ENCODE measurements at regions not wholly inside any gene's neighbourhood (a gene's known extent, or its start where the extent isn't known, plus 50 kb on each side); places are given as distances from the start of the nearest gene placed in this dataset.

- FAIRE-seq (no peak), DNase-seq (ENCODE audit: extremely low read depth in 1 of 4, low spot score in 3 of 4) (no peak), ATAC-seq (no peak)
- Histone ChIP-seq H2AFZ (ENCODE audit: low read depth, low read length) (peak overlapping the region; percentile 92), H3K9me3 (replicated peaks; ENCODE audit: control insufficient read depth, insufficient read depth, low read depth, low read length) (no peaks in the 10 kb centered on the region), H3K4me2 (ENCODE audit: insufficient read depth, low read length) (no peak overlapping the region), H3K36me3 (ENCODE audit: control insufficient read depth, insufficient read depth, low read length) (no peaks in the 10 kb centered on the region), H3K4me1 (replicated peaks in 1 of 2; ENCODE audit: control insufficient read depth in 2 of 2, insufficient read depth in 2 of 2, low read length in 2 of 2) (peaks cover 22 to 41% of the 10 kb centered on the region in 2 experiments), H3K9ac (ENCODE audit: insufficient read depth in 1 of 2, low read depth in 2 of 2, low read length in 2 of 2) (peak overlapping the region in 1 of 2 experiments; percentile 14; a peak in 1 of 4 replicates), H3K79me2 (ENCODE audit: control insufficient read depth, insufficient read depth, low read length) (no peaks in the 10 kb centered on the region; the same call in 2 of the 3 replicates), H4K20me1 (replicated peaks; ENCODE audit: control insufficient read depth, insufficient read depth, low read length) (no peaks in the 10 kb centered on the region), H3K9me1 (ENCODE audit: control insufficient read depth, insufficient read depth, low read length) (no peaks in the 10 kb centered on the region), H3K27me3 (ENCODE audit: control insufficient read depth in 2 of 2, insufficient read depth in 2 of 2, low read length in 2 of 2) (no peaks in the 10 kb centered on the region), H3K27ac (ENCODE audit: extremely low read depth, low read depth, low read length) (no peak overlapping the region), H3K4me3 (no peak overlapping the region)
- POLR2A ChIA-PET = interaction anchor here (0.6 to 1.3 kb wide), 2 partner anchors 10 to 785 kb away, joined by 3 to 4 read pairs; no protein-coding TSS in a partner anchor
- CTCF ChIA-PET (ENCODE audit: low intra/inter-chr PET ratio) = no interaction called here
- no TSS peak for BruUV-seq (replicated peaks)
- intact Hi-C loops (cut with micrococcal nuclease) = no loop called here
- 55% methylated on average over 8 of the region's 8 CpGs for WGBS (ENCODE audit: insufficient coverage, low coverage, missing lambda C conversion rate)
- in situ Hi-C loops (cut with MboI) = loop anchor here (10.0 kb wide), 3 partner anchors 199 to 799 kb away; no protein-coding TSS in a partner anchor
- TF ChIP-seq PHF8 (IDR thresholded peaks at IDR 0.05; ENCODE audit: borderline replicate concordance, low read length) (no peak), FOXP1 (CRISPR knock-in tag; IDR thresholded peaks at IDR 0.05) (no peak), NKRF (IDR thresholded peaks at IDR 0.05; ENCODE audit: borderline replicate concordance) (peak; percentile 32; the same call in 1 of the 2 replicates), ZNF274 (IDR thresholded peaks at IDR 0.05; ENCODE audit: borderline replicate concordance, low read depth, low read length) (no peak), ETV5 (CRISPR knock-in tag; IDR thresholded peaks at IDR 0.05; ENCODE audit: low read depth) (no peak), HMBOX1 (IDR thresholded peaks at IDR 0.05) (peak; percentile 41), SMARCE1 (IDR thresholded peaks at IDR 0.05) (peak; percentile 28; the same call in 1 of the 2 replicates), ZNF197 (CRISPR knock-in tag; IDR thresholded peaks at IDR 0.05; ENCODE audit: low read depth) (no peak), MLLT1 (IDR thresholded peaks at IDR 0.05) (0 out of 4 replicates have a peak, but pooled peaks have one; percentile 30 to 54), ASH1L (IDR thresholded peaks at IDR 0.05; ENCODE audit: borderline replicate concordance, low read depth, partially characterized antibody) (no peak), ZC3H8 (IDR thresholded peaks at IDR 0.05) (no peak), CHD2 (IDR thresholded peaks at IDR 0.05; ENCODE audit: low read depth, low read length) (no peak), DPF2 (IDR thresholded peaks at IDR 0.05) (0 out of 2 replicates have a peak, but pooled peaks have one; percentile 46), CBFA2T3 (IDR thresholded peaks at IDR 0.05) (no peak), SMARCA4 (IDR thresholded peaks at IDR 0.05) (0 out of 2 replicates have a peak, but pooled peaks have one; percentile 12), POLR2AphosphoS2 (IDR thresholded peaks at IDR 0.05; ENCODE audit: low read length) (no peak), NFYB (IDR thresholded peaks at IDR 0.05; ENCODE audit: extremely low read depth, insufficient read length) (no peak), KAT2B (IDR thresholded peaks at IDR 0.05; ENCODE audit: low read depth, low read length) (no peak)
- TF ChIP-seq, protein P1, sequence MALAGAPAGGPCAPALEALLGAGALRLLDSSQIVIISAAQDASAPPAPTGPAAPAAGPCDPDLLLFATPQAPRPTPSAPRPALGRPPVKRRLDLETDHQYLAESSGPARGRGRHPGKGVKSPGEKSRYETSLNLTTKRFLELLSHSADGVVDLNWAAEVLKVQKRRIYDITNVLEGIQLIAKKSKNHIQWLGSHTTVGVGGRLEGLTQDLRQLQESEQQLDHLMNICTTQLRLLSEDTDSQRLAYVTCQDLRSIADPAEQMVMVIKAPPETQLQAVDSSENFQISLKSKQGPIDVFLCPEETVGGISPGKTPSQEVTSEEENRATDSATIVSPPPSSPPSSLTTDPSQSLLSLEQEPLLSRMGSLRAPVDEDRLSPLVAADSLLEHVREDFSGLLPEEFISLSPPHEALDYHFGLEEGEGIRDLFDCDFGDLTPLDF (CRISPR knock-in tag; IDR thresholded peaks at IDR 0.05) = no peak
These were observed 115.5 kb upstream of the CDC42BPA start for GRCh38 chr1:227433663-227434341.
